Breast epithelium (tissue), 3 donors: ENCODE measurements at regions not wholly inside any gene's neighbourhood (a gene's known extent, or its start where the extent isn't known, plus 50 kb on each side); places are given as distances from the start of the nearest gene placed in this dataset.

Source experiments
- CTCF ChIP-seq, 3 donors: fragments of 450-650 bp; IDR thresholded peaks; one replicate each; pipeline ENCODE4 v1.5.1; 2016 to 2017; ENCODE audit warnings: antibody characterized with exemption in 3 of 3, mild to moderate bottlenecking in 3 of 3, moderate library complexity in 3 of 3
- POLR2AphosphoS5 ChIP-seq, 3 donors: sonication (generic); formaldehyde crosslinking; IDR thresholded peaks; one replicate each; pipeline ENCODE4 v1.6.1; 2017; ENCODE audit warnings: antibody characterized with exemption in 3 of 3

- no peak for TF ChIP-seq CTCF (IDR thresholded peaks at IDR 0.05)
- TF ChIP-seq POLR2AphosphoS5 (IDR thresholded peaks at IDR 0.05), result no peak
Observed at GRCh38 chr1:238135708-238136664, 245.3 kb upstream of the ZP4 start.
